Right lung (tissue), 2 donors: ENCODE measurements at regions not wholly inside any gene's neighbourhood (a gene's known extent, or its start where the extent isn't known, plus 50 kb on each side); places are given as distances from the start of the nearest gene placed in this dataset.
A peak's percentile ranks its signal among the peaks of the same experiment; 100 is the strongest.

Source experiments
- DNase-seq, 2 donors: peaks; one replicate each; pipeline ENCODE4 v3.0.0-alpha.2; 2013

- DNase-seq: no peak
Observed at GRCh38 chr11:104655066-104655465, 243.2 kb downstream of the CASP12 start.

GRCh38 chr11:104654181-104654813 is 244.0 kb downstream of the CASP12 start:
- DNase-seq: no peak

GRCh38 chr11:104653407-104653806 is 244.9 kb downstream of the CASP12 start:
- DNase-seq: no peak

- DNase-seq: no peak
Observed at GRCh38 chr11:104652996-104653395, 245.3 kb downstream of the CASP12 start.

- no peak for DNase-seq
Observed at GRCh38 chr11:104650234-104650633, 248.0 kb downstream of the CASP12 start.

GRCh38 chr11:104649002-104649401 is 249.3 kb downstream of the CASP12 start:
- DNase-seq: no peak

- no peak for DNase-seq
Observed at GRCh38 chr11:104645261-104646222, 252.7 kb downstream of the CASP12 start.

- DNase-seq: no peak
Observed at GRCh38 chr11:104637662-104638170, 260.5 kb downstream of the CASP12 start.

- DNase-seq: no peak
Observed at GRCh38 chr11:104633226-104633625, 265.0 kb downstream of the CASP12 start.

GRCh38 chr11:104630352-104630751 is 267.9 kb downstream of the CASP12 start:
- no peak for DNase-seq

- DNase-seq: no peak
Observed at GRCh38 chr11:104625246-104625645, 273.0 kb downstream of the CASP12 start.

- no peak for DNase-seq
Observed at GRCh38 chr11:104624021-104624420, 274.2 kb downstream of the CASP12 start.

GRCh38 chr11:104623518-104623917 is 274.7 kb downstream of the CASP12 start:
- DNase-seq: no peak

GRCh38 chr11:104620991-104621390 is 277.3 kb downstream of the CASP12 start:
- no peak for DNase-seq

GRCh38 chr11:104619751-104620150 is 278.5 kb downstream of the CASP12 start:
- no peak for DNase-seq

GRCh38 chr11:104618954-104619353 is 279.3 kb downstream of the CASP12 start:
- DNase-seq: peak in 1 of 2 donors; percentile 6

GRCh38 chr11:104614961-104615360 is 283.3 kb downstream of the CASP12 start:
- DNase-seq: no peak

- no peak for DNase-seq
Observed at GRCh38 chr11:104614117-104614680, 284.1 kb downstream of the CASP12 start.

GRCh38 chr11:104610635-104611034 is 287.6 kb downstream of the CASP12 start:
- no peak for DNase-seq

GRCh38 chr11:104609311-104610085 is 288.8 kb downstream of the CASP12 start:
- peak; percentile 15 to 46 for DNase-seq

- DNase-seq: no peak
Observed at GRCh38 chr11:104602643-104603042, 295.6 kb downstream of the CASP12 start.
